Mammary epithelial cell (primary cell): ENCODE measurements at regions not wholly inside any gene's neighbourhood (a gene's known extent, or its start where the extent isn't known, plus 50 kb on each side); places are given as distances from the start of the nearest gene placed in this dataset.

Source experiments
- CTCF ChIP-seq, 2 donors: IDR thresholded peaks in 1 of 2; conservative IDR thresholded peaks in 1 of 2; 2 replicates each; pipeline ENCODE4 v1.5.1; 2011 to 2012; ENCODE audit warnings: inconsistent platforms in 2 of 2, low read length in 2 of 2, mild to moderate bottlenecking in 2 of 2, control low read depth in 1 of 2, low read depth in 1 of 2; ENCODE audit not compliant: insufficient read depth in 1 of 2; ENCODE audit errors: extremely low read depth in 1 of 2
- EZH2 ChIP-seq: IDR thresholded peaks from 2 replicates; pipeline ENCODE4 v1.6.1; 2012; ENCODE audit warnings: low read length, inconsistent platforms, borderline replicate concordance

GRCh38 chrX:117092641-117093040 lies 629.9 kb upstream of the CT83 start:
- TF ChIP-seq CTCF (conservative IDR thresholded peaks at IDR 0.05 in 1 of 2, IDR thresholded peaks at IDR 0.05 in 1 of 2; ENCODE audit: extremely low read depth in 1 of 2, insufficient read depth in 1 of 2, low read depth in 1 of 2, low read length in 2 of 2) (no peak), EZH2 (no peak)
